ENCODE measurements at regions not wholly inside any gene's neighbourhood (a gene's known extent, or its start where the extent isn't known, plus 50 kb on each side); places are given as distances from the start of the nearest gene placed in this dataset.
"Not testable (repeated sequence)": the region's sequence is repeated elsewhere in the genome, so short reads cannot be mapped to it uniquely, and the experiment has no call there.

- no peak for TF ChIP-seq CTCF (IDR thresholded peaks at IDR 0.05; ENCODE audit: extremely low read depth, missing control alignments)
- no peak for DNase-seq (ENCODE audit: low spot score)
Observed at GRCh38 chr7:53238021-53238605, 202.7 kb downstream of the POM121L12 start.

- DNase-seq (ENCODE audit: low spot score), result not testable (repeated sequence)
Observed at GRCh38 chr7:53239151-53239550, 203.7 kb downstream of the POM121L12 start.

GRCh38 chr7:53245721-53246120 lies 210.3 kb downstream of the POM121L12 start:
- no peak for DNase-seq (ENCODE audit: low spot score)
- TF ChIP-seq CTCF (IDR thresholded peaks at IDR 0.05; ENCODE audit: extremely low read depth, missing control alignments), result no peak

- no peak for DNase-seq (ENCODE audit: low spot score)
- no peak for TF ChIP-seq CTCF (IDR thresholded peaks at IDR 0.05; ENCODE audit: extremely low read depth, missing control alignments)
Observed at GRCh38 chr7:53246957-53247356, 211.5 kb downstream of the POM121L12 start.

GRCh38 chr7:53252539-53252938 lies 217.1 kb downstream of the POM121L12 start:
- no peak for TF ChIP-seq CTCF (IDR thresholded peaks at IDR 0.05; ENCODE audit: extremely low read depth, missing control alignments)
- no peak for DNase-seq (ENCODE audit: low spot score)

- DNase-seq (ENCODE audit: low spot score), result no peak
- TF ChIP-seq CTCF (IDR thresholded peaks at IDR 0.05; ENCODE audit: extremely low read depth, missing control alignments), result no peak
Observed at GRCh38 chr7:53272081-53272480, 236.6 kb downstream of the POM121L12 start.

GRCh38 chr7:53281312-53281711 lies 245.9 kb downstream of the POM121L12 start:
- no peak for TF ChIP-seq CTCF (IDR thresholded peaks at IDR 0.05; ENCODE audit: extremely low read depth, missing control alignments)
- no peak for DNase-seq (ENCODE audit: low spot score)

GRCh38 chr7:53292341-53292740 lies 256.9 kb downstream of the POM121L12 start:
- TF ChIP-seq CTCF (IDR thresholded peaks at IDR 0.05; ENCODE audit: extremely low read depth, missing control alignments), result no peak
- DNase-seq (ENCODE audit: low spot score), result no peak

Measured in GM20000 (cell line).